SU-DHL-6 (cell line): ENCODE measurements at regions not wholly inside any gene's neighbourhood (a gene's known extent, or its start where the extent isn't known, plus 50 kb on each side); places are given as distances from the start of the nearest gene placed in this dataset.

ENCODE experiments used
- EZH2phosphoT487 ChIP-seq: fragments of 200-600 bp; sonication (generic), shearing (Covaris generic); conservative IDR thresholded peaks from 2 replicates; pipeline ENCODE4 v1.6.1; 2018; ENCODE audit warnings: mild to moderate bottlenecking, antibody characterized with exemption, low read length, moderate library complexity, mixed read lengths
- TF ChIP-seq, protein P1 (sequence below): fragments of 200-600 bp; sonication (generic); IDR thresholded peaks from one replicate; pipeline ENCODE4 v1.5.1; 2017; ENCODE audit warnings: antibody characterized with exemption, mild to moderate bottlenecking, low read length, moderate library complexity; ENCODE audit not compliant: insufficient read depth, poor library complexity, severe bottlenecking

DNA sequence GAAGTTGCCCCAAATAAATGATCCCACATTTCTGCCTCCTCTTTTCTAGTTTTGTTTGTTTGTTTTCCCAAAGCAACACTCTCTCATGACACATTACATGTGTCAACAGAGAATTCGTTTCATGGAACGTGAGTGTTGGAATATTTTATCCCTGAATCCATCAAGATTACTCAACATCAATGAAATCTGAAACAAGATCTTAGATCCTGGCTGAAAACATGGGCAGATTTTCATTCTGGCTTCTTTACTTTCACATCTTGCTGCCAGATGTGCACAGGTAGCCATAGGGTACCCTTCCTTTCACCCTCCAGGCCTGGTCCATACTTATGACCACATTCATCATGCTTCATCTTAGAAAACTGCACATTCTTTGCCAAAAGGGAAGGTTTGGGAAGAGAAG, 347.0 kb downstream of the DOK5 start:
- TF ChIP-seq, protein P1, sequence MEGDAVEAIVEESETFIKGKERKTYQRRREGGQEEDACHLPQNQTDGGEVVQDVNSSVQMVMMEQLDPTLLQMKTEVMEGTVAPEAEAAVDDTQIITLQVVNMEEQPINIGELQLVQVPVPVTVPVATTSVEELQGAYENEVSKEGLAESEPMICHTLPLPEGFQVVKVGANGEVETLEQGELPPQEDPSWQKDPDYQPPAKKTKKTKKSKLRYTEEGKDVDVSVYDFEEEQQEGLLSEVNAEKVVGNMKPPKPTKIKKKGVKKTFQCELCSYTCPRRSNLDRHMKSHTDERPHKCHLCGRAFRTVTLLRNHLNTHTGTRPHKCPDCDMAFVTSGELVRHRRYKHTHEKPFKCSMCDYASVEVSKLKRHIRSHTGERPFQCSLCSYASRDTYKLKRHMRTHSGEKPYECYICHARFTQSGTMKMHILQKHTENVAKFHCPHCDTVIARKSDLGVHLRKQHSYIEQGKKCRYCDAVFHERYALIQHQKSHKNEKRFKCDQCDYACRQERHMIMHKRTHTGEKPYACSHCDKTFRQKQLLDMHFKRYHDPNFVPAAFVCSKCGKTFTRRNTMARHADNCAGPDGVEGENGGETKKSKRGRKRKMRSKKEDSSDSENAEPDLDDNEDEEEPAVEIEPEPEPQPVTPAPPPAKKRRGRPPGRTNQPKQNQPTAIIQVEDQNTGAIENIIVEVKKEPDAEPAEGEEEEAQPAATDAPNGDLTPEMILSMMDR, result no peak
- TF ChIP-seq EZH2phosphoT487, result no peak
